GM12873 (cell line): ENCODE measurements at regions not wholly inside any gene's neighbourhood (a gene's known extent, or its start where the extent isn't known, plus 50 kb on each side); places are given as distances from the start of the nearest gene placed in this dataset.

Experiments used
- CTCF ChIP-seq: IDR thresholded peaks from 2 replicates; pipeline ENCODE4 v1.5.1; 2012; ENCODE audit warnings: low read depth, mild to moderate bottlenecking, moderate library complexity, low read length, control low read depth; ENCODE audit not compliant: insufficient read depth; ENCODE audit errors: missing control alignments

- TF ChIP-seq CTCF: no peak
Observed at GRCh38 chr11:104731890-104732289, 166.4 kb downstream of the CASP12 start.

GRCh38 chr11:104728927-104729326 lies 169.3 kb downstream of the CASP12 start:
- TF ChIP-seq CTCF: no peak

GRCh38 chr11:104727768-104728167 lies 170.5 kb downstream of the CASP12 start:
- no peak for TF ChIP-seq CTCF

- no peak for TF ChIP-seq CTCF
Observed at GRCh38 chr11:104727095-104727494, 171.2 kb downstream of the CASP12 start.

GRCh38 chr11:104725796-104726408 lies 172.4 kb downstream of the CASP12 start:
- TF ChIP-seq CTCF: no peak

GRCh38 chr11:104713401-104713800 lies 184.9 kb downstream of the CASP12 start:
- TF ChIP-seq CTCF: no peak

GRCh38 chr11:104705490-104706190 lies 192.6 kb downstream of the CASP12 start:
- no peak for TF ChIP-seq CTCF
